Heart left ventricle (tissue), 13 donors: ENCODE measurements at regions not wholly inside any gene's neighbourhood (a gene's known extent, or its start where the extent isn't known, plus 50 kb on each side); places are given as distances from the start of the nearest gene placed in this dataset.

Experiments
- POLR2A ChIP-seq, 2 donors: fragments of 450-650 bp; IDR thresholded peaks; one replicate each; pipeline ENCODE4 v1.6.1; 2017; ENCODE audit warnings: antibody characterized with exemption in 2 of 2, mild to moderate bottlenecking in 2 of 2, moderate library complexity in 2 of 2
- TF ChIP-seq, protein P1 (sequence below), 12 donors: fragments of 200-600 bp; sonication (generic) in 4 of 12; IDR thresholded peaks; one replicate each; pipeline versions ENCODE4 v1.5.0 to v1.8.0; 2018 to 2022; ENCODE audit warnings: antibody characterized with exemption in 12 of 12, mild to moderate bottlenecking in 5 of 12
- donor health status: ischemic (EF 13 %, LVEDD 7.1; RV severe dilation, severe dysfunction).
- donor health status: DM: no; HTN: yes; CAD: no.
- donor health status: DM: no; HTN: no; CAD: no.
- donor health status: ischemic (EF 25% LVEDD 6.9; RV normal size, moderate dysfunction).
- donor health status: ischemic (EF 25% LVEDD 5.7; RV mildly dilated, moderate dysfunction).
- donor health status: ischemic (EF 35%, LVEDD 5.7; RV mildly dilated, moderate dysfunction).
- donor health status: nonischemic (EF 11% LVEDD 7.7; RV severe dilation, severe dysfunction).
- donor health status: DM: yes; HTN: yes; CAD: no.
- donor health status: PGD.
- donor health status: ischemic (EF 29% LVEDD 5.4; RV normal size, mild dysfunction).
- donor health status: nonischemic (EF 23%, LVEDD 6.1; RV moderate dilation, normal function).

DNA sequence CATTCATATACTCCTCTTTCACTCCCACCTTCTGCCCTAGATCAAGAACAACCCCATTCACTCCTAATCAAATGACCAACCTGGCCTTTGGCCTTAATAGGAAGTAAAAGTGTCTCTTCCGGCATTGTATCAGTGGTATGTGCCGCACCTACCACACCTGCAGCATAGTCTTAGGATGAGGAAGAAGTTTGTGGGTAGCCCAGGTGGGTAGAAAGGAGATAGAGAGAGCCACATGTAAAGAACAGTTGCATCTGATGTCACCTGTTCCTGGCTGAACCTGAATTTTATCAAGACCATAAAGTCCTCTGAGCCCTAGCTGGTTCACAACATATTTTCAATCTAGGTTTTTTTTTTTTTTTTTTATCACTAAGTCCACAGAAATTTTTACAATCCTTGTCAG lies 55.5 kb upstream of the PTPN12 start:
- TF ChIP-seq, protein P1, sequence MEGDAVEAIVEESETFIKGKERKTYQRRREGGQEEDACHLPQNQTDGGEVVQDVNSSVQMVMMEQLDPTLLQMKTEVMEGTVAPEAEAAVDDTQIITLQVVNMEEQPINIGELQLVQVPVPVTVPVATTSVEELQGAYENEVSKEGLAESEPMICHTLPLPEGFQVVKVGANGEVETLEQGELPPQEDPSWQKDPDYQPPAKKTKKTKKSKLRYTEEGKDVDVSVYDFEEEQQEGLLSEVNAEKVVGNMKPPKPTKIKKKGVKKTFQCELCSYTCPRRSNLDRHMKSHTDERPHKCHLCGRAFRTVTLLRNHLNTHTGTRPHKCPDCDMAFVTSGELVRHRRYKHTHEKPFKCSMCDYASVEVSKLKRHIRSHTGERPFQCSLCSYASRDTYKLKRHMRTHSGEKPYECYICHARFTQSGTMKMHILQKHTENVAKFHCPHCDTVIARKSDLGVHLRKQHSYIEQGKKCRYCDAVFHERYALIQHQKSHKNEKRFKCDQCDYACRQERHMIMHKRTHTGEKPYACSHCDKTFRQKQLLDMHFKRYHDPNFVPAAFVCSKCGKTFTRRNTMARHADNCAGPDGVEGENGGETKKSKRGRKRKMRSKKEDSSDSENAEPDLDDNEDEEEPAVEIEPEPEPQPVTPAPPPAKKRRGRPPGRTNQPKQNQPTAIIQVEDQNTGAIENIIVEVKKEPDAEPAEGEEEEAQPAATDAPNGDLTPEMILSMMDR (IDR thresholded peaks at IDR 0.05) = no peak
- no peak for TF ChIP-seq POLR2A (IDR thresholded peaks at IDR 0.05)
